ENCODE measurements at regions not wholly inside any gene's neighbourhood (a gene's known extent, or its start where the extent isn't known, plus 50 kb on each side); places are given as distances from the start of the nearest gene placed in this dataset.

GRCh38 chr7:9645756-9646155 lies 1212.3 kb downstream of the NXPH1 start:
- Histone ChIP-seq H3K9me3 (no peaks in the 10 kb centered on the region), H3K4me3 (no peak overlapping the region), H3K4me1 (no peaks in the 10 kb centered on the region), H3K27ac (no peak overlapping the region), H3K27me3 (no peaks in the 10 kb centered on the region), H3K36me3 (no peaks in the 10 kb centered on the region)
- TF ChIP-seq EP300 (IDR thresholded peaks at IDR 0.05) (no peak), POLR2A (IDR thresholded peaks at IDR 0.05) (no peak), POLR2AphosphoS5 (IDR thresholded peaks at IDR 0.05) (no peak)
- TF ChIP-seq, protein P1, sequence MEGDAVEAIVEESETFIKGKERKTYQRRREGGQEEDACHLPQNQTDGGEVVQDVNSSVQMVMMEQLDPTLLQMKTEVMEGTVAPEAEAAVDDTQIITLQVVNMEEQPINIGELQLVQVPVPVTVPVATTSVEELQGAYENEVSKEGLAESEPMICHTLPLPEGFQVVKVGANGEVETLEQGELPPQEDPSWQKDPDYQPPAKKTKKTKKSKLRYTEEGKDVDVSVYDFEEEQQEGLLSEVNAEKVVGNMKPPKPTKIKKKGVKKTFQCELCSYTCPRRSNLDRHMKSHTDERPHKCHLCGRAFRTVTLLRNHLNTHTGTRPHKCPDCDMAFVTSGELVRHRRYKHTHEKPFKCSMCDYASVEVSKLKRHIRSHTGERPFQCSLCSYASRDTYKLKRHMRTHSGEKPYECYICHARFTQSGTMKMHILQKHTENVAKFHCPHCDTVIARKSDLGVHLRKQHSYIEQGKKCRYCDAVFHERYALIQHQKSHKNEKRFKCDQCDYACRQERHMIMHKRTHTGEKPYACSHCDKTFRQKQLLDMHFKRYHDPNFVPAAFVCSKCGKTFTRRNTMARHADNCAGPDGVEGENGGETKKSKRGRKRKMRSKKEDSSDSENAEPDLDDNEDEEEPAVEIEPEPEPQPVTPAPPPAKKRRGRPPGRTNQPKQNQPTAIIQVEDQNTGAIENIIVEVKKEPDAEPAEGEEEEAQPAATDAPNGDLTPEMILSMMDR (IDR thresholded peaks at IDR 0.05) = no peak
- WGBS, 2 donors (ENCODE audit: low coverage in 1 of 2) = 91 to 95% methylated on average over 2 of the region's 2 CpGs
- ATAC-seq = no peak

DNA sequence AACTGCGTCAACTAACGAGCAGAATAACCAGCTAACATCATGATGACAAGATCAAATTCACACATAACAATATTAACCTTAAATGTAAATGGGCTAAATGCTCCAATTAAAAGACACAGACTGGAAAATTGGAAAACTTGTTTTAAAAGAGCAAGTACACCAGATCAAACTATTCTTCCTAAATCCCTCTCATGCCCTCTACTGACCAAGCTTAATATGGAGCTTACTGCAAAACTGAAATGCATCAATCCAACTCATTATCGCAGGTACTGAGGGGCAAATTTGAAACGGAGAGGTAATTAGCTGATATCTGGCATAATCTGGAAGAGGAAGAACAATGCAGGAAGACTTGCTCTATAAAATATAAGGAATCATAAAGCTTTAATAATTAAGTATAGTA lies 1223.8 kb downstream of the NXPH1 start:
- Histone ChIP-seq H3K27ac (no peak overlapping the region), H3K27me3 (no peaks in the 10 kb centered on the region), H3K9me3 (no peaks in the 10 kb centered on the region), H3K4me3 (no peak overlapping the region), H3K4me1 (no peaks in the 10 kb centered on the region), H3K36me3 (no peaks in the 10 kb centered on the region)
- WGBS, 2 donors (ENCODE audit: low coverage in 1 of 2) = 89% methylated on average over 4 of the region's 4 CpGs
- no peak for ATAC-seq
- TF ChIP-seq POLR2AphosphoS5 (IDR thresholded peaks at IDR 0.05) (no peak), EP300 (IDR thresholded peaks at IDR 0.05) (no peak), POLR2A (IDR thresholded peaks at IDR 0.05) (no peak)
- TF ChIP-seq, protein P1 (IDR thresholded peaks at IDR 0.05) = no peak

- Histone ChIP-seq H3K27ac (no peak overlapping the region), H3K27me3 (no peaks in the 10 kb centered on the region), H3K4me1 (no peaks in the 10 kb centered on the region), H3K36me3 (no peaks in the 10 kb centered on the region), H3K9me3 (no peaks in the 10 kb centered on the region), H3K4me3 (no peak overlapping the region)
- TF ChIP-seq POLR2AphosphoS5 (IDR thresholded peaks at IDR 0.05) = no peak
- TF ChIP-seq EP300 (IDR thresholded peaks at IDR 0.05) = no peak
- no peak for TF ChIP-seq POLR2A (IDR thresholded peaks at IDR 0.05)
- TF ChIP-seq, protein P1 (IDR thresholded peaks at IDR 0.05) = no peak
- WGBS, 2 donors (ENCODE audit: low coverage in 1 of 2) = 64 to 71% methylated on average over 7 of the region's 7 CpGs
- ATAC-seq = no peak
Observed at GRCh38 chr7:9671979-9672917, 1238.8 kb downstream of the NXPH1 start.

DNA sequence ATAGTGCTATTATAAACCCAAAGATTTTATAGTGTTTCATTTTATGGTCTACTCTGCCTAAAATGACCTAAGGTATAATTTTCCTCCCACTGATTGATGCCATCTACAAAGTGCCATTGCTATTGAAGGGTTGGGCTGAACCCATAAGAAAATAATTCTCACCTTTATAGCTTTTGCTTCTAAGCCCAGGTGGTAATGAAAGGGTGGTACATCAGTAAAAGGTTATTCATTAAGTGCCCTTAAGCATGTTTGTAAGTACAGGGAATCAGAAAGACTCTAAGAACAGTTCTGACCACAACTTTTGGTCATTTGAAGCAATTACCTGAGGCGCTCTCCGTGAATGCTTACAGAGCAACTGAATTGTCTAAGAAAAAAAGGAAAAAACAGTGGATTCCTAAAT lies 1247.3 kb downstream of the NXPH1 start:
- 96 to 100% methylated on average over 1 to 2 of the region's 2 CpGs for WGBS, 2 donors (ENCODE audit: low coverage in 1 of 2)
- no peak for ATAC-seq
- Histone ChIP-seq H3K27me3 (no peaks in the 10 kb centered on the region), H3K9me3 (no peaks in the 10 kb centered on the region), H3K4me1 (no peaks in the 10 kb centered on the region), H3K4me3 (no peak overlapping the region), H3K36me3 (no peaks in the 10 kb centered on the region), H3K27ac (no peak overlapping the region)
- TF ChIP-seq POLR2AphosphoS5 (IDR thresholded peaks at IDR 0.05) = no peak
- TF ChIP-seq POLR2A (IDR thresholded peaks at IDR 0.05) = no peak
- TF ChIP-seq EP300 (IDR thresholded peaks at IDR 0.05) = no peak
- TF ChIP-seq, protein P1 (IDR thresholded peaks at IDR 0.05) = no peak

- Histone ChIP-seq H3K27ac (no peak overlapping the region), H3K4me1 (no peaks in the 10 kb centered on the region), H3K9me3 (no peaks in the 10 kb centered on the region), H3K27me3 (no peaks in the 10 kb centered on the region), H3K36me3 (no peaks in the 10 kb centered on the region), H3K4me3 (no peak overlapping the region)
- TF ChIP-seq, protein P1 (IDR thresholded peaks at IDR 0.05) = no peak
- TF ChIP-seq POLR2AphosphoS5 (IDR thresholded peaks at IDR 0.05) = no peak
- TF ChIP-seq EP300 (IDR thresholded peaks at IDR 0.05) = no peak
- no peak for TF ChIP-seq POLR2A (IDR thresholded peaks at IDR 0.05)
- no peak for ATAC-seq
- 84% methylated on average over 4 of the region's 4 CpGs for WGBS, 2 donors (ENCODE audit: low coverage in 1 of 2)
Observed at GRCh38 chr7:9681284-9681683, 1247.9 kb downstream of the NXPH1 start.
